ENCODE measurements at regions not wholly inside any gene's neighbourhood (a gene's known extent, or its start where the extent isn't known, plus 50 kb on each side); places are given as distances from the start of the nearest gene placed in this dataset.
A peak's percentile ranks its signal among the peaks of the same experiment; 100 is the strongest.

DNA sequence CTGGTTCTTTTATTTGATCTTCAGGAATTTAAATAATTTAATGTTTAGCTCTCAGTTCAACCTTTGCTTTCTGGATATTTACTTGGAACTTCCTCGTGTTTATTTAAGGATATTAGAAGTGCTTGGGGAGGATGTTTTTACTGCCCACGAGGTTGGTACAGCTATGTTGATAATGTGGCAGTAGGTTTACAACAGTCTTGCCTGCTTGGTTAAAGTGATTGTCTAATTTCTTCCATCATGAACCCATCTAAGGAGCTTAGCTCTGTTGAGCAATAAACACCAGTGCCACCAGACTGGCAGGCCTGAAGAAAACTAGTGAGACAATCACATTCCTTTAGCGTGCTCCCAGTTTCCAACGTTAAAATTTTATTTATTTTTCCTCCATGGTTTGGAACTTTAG lies 94.5 kb downstream of the ICOS start:
- no peak overlapping the region for H3K4me3 Mint-ChIP-seq
- DNase-seq (ENCODE audit: low spot score) (no peak), ATAC-seq (no peak)
- no peaks in the 10 kb centered on the region for H3K36me3 Mint-ChIP-seq
- peaks cover 0 to under 1% of the 10 kb centered on the region in 2 donors for H3K27me3 Mint-ChIP-seq
- no peak overlapping the region for H3K27ac Mint-ChIP-seq
- H3K4me1 Mint-ChIP-seq (ENCODE audit: low read depth in 2 of 2): peaks cover 0 to 11% of the 10 kb centered on the region in 2 donors
- H3K9me3 Mint-ChIP-seq: no peaks in the 10 kb centered on the region

DNA sequence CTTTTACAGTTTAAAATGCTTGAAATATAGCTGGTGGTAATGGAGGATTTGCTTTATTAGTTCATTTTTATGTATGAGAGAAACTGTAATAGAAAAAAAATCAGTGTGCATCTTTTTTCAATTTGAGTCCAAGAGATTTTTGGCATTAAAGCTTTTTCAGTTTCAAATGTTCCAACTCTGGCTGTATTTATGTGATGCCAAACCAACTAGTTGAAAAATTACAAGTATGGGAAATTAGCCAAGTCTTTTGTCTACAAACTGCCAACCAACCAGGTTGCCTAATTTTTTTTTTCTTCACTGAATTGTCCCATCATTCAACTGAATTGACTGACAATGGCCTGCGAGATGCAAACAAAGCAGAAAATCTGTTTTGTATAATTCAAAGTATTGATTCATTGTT lies 95.7 kb downstream of the ICOS start:
- no peaks in the 10 kb centered on the region for H3K27me3 Mint-ChIP-seq
- H3K4me3 Mint-ChIP-seq: no peak overlapping the region
- DNase-seq (ENCODE audit: low spot score) (no peak), ATAC-seq (no peak)
- H3K27ac Mint-ChIP-seq: no peak overlapping the region
- no peaks in the 10 kb centered on the region for H3K9me3 Mint-ChIP-seq
- no peaks in the 10 kb centered on the region for H3K4me1 Mint-ChIP-seq (ENCODE audit: low read depth in 2 of 2)
- H3K36me3 Mint-ChIP-seq: no peaks in the 10 kb centered on the region

DNA sequence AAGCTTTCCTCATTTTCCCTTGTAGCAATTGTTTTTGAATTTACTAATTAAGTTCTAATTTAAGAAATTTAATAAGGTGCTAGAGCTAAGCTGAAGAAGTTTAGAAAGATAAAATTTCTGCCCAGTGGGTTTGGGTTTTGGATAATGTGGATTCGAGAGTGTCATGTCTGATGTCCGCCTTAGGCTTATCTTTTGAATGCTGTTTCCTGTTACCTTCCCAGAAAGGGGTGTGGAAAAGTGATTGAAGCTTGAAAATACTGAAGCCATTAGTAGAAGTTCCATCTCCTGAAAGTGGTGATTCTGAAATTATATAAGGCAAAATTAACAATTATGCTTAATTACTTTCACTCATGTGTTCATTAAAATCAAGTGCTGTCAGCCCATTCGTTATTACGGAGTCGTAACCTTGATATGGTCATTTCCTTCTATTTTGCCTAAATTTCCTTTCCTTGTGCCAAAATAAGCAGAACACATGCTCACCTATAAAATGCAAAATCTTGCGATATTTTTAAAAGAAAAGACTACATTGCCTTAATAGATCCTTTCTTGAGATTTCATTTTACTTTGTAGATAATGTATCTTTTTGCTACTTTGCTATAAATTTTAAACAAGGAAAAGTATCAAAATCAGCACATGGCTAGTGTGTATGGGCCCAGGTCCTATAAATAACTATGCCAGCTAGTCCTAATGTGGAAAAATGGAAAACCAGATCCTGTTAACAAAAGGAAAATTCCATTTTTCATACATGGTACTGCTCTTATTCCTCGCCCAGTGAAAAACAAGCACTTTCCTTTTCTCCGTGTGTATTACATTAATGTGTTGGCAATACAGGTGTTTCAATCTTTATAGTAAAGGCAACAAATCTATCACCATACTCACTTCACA lies 97.3 kb downstream of the ICOS start:
- H3K27ac Mint-ChIP-seq: no peak overlapping the region
- H3K36me3 Mint-ChIP-seq: no peaks in the 10 kb centered on the region
- H3K9me3 Mint-ChIP-seq: no peaks in the 10 kb centered on the region
- DNase-seq (ENCODE audit: low spot score) (no peak), ATAC-seq (no peak)
- H3K4me1 Mint-ChIP-seq (ENCODE audit: low read depth in 2 of 2): no peaks in the 10 kb centered on the region
- H3K4me3 Mint-ChIP-seq: no peak overlapping the region
- H3K27me3 Mint-ChIP-seq: peaks cover 4 to 6% of the 10 kb centered on the region in 2 donors

DNA sequence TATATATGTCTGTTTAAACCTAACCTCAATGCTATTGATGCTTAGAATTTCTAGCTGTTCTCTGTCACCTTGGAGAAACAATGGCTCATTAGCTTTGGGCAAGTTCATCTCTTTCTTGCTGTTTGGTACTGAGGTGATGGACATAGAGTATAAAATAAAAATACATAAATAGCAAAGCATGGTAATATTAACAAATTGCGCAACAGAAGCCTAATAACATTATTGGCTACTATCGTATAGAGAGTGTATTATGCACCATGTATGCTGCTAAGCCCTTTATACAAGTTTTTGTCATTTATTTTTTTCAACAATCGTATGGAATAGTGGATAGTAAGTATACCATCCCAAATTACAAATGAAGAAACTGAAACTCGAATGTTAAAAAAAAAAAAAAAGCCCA lies 100.1 kb downstream of the ICOS start:
- ATAC-seq (no peak), DNase-seq (ENCODE audit: low spot score) (no peak)
- Mint-ChIP-seq H3K36me3 (no peaks in the 10 kb centered on the region), H3K9me3 (no peaks in the 10 kb centered on the region), H3K27ac (no peak overlapping the region), H3K27me3 (peaks cover 8 to 21% of the 10 kb centered on the region in 2 donors), H3K4me1 (ENCODE audit: low read depth in 2 of 2) (no peaks in the 10 kb centered on the region), H3K4me3 (no peak overlapping the region)

DNA sequence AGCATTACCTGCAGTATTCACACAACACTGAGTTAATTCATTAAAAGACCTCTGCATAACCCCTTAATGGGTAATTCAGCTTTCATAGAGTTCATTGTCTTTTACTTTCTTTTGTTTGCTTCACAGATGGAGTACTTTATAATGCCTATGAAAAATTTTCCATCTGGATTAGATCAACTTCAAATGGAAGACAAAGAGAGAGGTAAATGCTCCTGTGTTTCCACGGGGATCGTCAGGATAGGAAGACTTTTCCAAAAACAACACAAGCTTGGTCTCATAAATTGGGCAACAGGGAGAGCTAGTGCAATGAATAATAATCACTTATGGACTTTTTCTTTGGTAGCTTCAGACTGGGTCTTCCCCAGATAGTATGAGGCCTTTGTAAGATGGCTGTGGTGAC lies 100.7 kb downstream of the ICOS start:
- no peak for DNase-seq (ENCODE audit: low spot score)
- no peak for ATAC-seq
- no peak overlapping the region for H3K27ac Mint-ChIP-seq
- no peaks in the 10 kb centered on the region for H3K9me3 Mint-ChIP-seq
- H3K4me3 Mint-ChIP-seq: no peak overlapping the region
- H3K27me3 Mint-ChIP-seq: peaks cover 8 to 21% of the 10 kb centered on the region in 2 donors
- H3K36me3 Mint-ChIP-seq: no peaks in the 10 kb centered on the region
- no peaks in the 10 kb centered on the region for H3K4me1 Mint-ChIP-seq (ENCODE audit: low read depth in 2 of 2)

DNA sequence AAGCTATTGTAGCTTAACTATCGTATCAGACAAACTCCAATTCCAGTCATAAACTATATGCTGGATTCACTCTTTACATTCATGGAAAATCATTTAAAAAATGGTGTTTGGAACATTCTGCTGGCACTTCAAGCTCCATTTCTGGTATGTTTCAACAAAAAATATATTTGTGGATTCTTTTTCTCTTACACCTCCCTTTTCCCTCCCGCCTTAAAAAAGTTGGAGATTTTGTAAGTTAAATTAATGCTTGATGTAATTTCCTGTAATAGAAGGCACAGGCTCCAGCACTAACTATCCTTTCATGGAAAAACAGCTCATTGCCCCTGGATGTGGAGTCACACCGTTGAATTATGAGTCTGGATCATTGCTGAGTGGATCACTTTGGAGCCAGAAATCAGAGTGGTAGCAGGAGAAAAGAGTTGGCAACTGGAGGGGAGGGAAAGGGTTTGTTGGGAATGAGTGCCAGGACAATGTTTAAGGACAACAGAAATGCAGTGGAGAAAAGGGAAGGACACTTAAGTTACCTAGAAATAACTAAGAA lies 102.8 kb downstream of the ICOS start:
- no peak overlapping the region for H3K27ac Mint-ChIP-seq
- no peaks in the 10 kb centered on the region for H3K9me3 Mint-ChIP-seq
- no peak overlapping the region for H3K4me3 Mint-ChIP-seq
- H3K4me1 Mint-ChIP-seq (ENCODE audit: low read depth in 2 of 2): no peaks in the 10 kb centered on the region
- DNase-seq (ENCODE audit: low spot score) (no peak), ATAC-seq (no peak)
- H3K27me3 Mint-ChIP-seq: peaks cover 8 to 24% of the 10 kb centered on the region in 2 donors
- no peaks in the 10 kb centered on the region for H3K36me3 Mint-ChIP-seq

DNA sequence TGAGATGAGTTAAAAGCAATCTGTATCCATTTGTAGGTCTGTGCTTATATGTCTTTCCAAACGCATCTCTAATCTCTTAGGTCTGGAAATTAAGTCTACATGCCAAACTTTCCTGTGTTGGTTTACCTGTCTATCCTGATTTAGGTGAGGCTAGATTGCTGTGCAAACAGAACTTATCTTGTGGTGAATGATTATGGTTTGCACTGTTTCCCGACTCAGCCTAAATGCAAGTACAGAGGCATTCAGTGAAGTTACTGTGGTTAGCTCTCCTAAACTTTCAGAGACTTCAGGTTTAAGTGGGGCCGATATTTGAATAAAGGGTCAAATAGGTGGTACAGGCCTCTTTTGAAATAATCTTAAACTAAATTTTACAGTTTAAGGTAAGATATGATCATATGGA lies 103.5 kb downstream of the ICOS start:
- H3K4me3 Mint-ChIP-seq: no peak overlapping the region
- ATAC-seq (no peak), DNase-seq (ENCODE audit: low spot score) (no peak)
- H3K4me1 Mint-ChIP-seq (ENCODE audit: low read depth in 2 of 2): peaks cover 6% of the 10 kb centered on the region in 2 donors
- H3K9me3 Mint-ChIP-seq: no peaks in the 10 kb centered on the region
- H3K36me3 Mint-ChIP-seq: no peaks in the 10 kb centered on the region
- no peak overlapping the region for H3K27ac Mint-ChIP-seq
- peaks cover 12 to 30% of the 10 kb centered on the region in 2 donors for H3K27me3 Mint-ChIP-seq

DNA sequence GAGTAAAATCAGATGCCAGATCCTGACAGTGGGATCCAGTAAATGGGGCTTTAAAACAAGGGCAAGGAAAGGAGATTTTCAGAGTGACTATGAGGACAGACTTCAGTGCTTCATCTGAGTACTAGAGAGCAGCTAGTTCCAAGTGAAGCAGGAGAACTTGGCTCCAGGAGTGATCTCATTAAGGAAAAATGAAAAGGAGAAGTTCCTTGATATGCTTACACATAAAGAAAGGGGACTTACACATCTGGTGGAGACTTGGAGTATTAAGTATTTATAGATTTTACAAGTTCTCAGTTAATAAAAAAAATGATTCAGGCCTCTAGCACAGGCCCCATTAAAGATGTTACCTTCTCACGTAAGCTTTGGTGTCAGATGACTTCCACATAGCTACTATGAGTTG lies 105.8 kb downstream of the ICOS start:
- no peak for ATAC-seq
- no peaks in the 10 kb centered on the region for H3K9me3 Mint-ChIP-seq

DNA sequence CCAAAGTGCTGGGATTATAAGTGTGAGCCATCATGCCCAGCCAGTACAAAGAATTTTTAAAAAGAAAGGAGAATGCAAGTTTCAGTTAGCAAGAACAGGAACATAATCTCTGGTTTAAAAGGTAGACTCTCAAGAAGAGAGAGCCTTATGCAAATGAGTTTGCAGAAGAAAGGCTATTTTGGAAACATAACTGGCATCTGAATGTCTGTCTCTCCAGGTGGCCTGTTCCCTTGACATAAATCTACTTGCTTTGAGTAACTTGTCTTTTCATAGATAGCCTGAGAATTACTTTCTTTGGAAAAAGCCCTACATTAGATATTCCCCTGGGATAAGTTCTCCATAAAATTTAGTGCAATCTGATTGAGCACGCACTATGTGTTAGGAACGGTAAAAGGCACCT lies 109.6 kb downstream of the ICOS start:
- Mint-ChIP-seq H3K36me3 (no peaks in the 10 kb centered on the region), H3K27ac (no peak overlapping the region), H3K9me3 (peaks cover 5% of the 10 kb centered on the region), H3K4me3 (no peak overlapping the region), H3K4me1 (ENCODE audit: low read depth in 2 of 2) (peaks cover 23 to 29% of the 10 kb centered on the region in 2 donors), H3K27me3 (peaks cover 4 to 10% of the 10 kb centered on the region in 2 donors)
- ATAC-seq: no peak
- no peak for DNase-seq (ENCODE audit: low spot score)

More for the DNA sequence above, 105.8 kb downstream of the ICOS start:
- no peaks in the 10 kb centered on the region for H3K36me3 Mint-ChIP-seq
- H3K27ac Mint-ChIP-seq: no peak overlapping the region
- no peak overlapping the region for H3K4me3 Mint-ChIP-seq
- DNase-seq (ENCODE audit: low spot score): no peak
- H3K27me3 Mint-ChIP-seq: peaks cover 12 to 31% of the 10 kb centered on the region in 2 donors
- H3K4me1 Mint-ChIP-seq (ENCODE audit: low read depth in 2 of 2): peaks cover 6 to 7% of the 10 kb centered on the region in 2 donors

DNA sequence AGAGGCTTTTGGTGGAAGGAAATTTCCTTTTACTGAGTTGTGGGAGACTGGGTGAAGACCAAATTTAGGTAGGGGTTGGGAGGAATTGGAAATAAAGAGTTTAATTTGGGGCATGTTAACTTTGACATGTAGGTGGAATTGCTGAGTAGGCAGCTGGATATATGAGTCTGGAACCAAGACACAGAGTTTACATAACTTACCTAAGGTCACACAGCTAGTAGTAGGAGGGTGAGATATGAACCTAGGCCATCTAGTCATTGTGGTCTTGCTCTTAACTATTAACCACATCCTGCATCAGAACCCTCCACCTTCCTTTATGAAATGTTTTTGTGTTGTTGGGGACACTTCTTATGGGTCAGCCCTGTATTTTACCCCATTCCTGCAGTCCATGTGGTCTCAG lies 113.1 kb downstream of the ICOS start:
- no peak overlapping the region for H3K27ac Mint-ChIP-seq
- H3K9me3 Mint-ChIP-seq: peaks cover 5% of the 10 kb centered on the region
- peak; percentile 78 to 91 for ATAC-seq

DNA sequence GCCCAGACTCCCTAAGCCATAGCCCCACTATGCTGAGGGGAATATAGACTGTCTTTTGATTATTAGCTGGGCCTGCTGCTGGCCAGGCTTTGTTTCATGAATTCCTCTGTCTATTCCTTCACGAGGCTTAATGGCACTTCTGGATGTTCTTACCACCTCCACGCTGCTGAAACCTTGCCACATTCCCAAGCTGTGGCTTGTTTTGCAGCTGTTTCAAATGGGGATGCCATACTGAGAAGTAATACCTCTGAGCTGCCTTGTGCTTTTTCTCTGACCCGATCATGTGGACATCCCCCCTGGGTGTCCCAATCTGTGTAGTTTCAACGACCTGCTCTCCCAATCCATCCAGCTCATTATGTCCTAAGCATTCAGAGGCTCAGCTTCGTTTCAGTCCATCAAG lies 114.1 kb downstream of the ICOS start:
- no peak overlapping the region for H3K4me3 Mint-ChIP-seq
- DNase-seq (ENCODE audit: low spot score) (no peak), ATAC-seq (no peak)
- peaks cover 17 to 21% of the 10 kb centered on the region in 2 donors for H3K4me1 Mint-ChIP-seq (ENCODE audit: low read depth in 2 of 2)
- no peaks in the 10 kb centered on the region for H3K27me3 Mint-ChIP-seq
- peaks cover 5% of the 10 kb centered on the region for H3K9me3 Mint-ChIP-seq
- no peak overlapping the region for H3K27ac Mint-ChIP-seq
- no peaks in the 10 kb centered on the region for H3K36me3 Mint-ChIP-seq

More for the DNA sequence above, 113.1 kb downstream of the ICOS start:
- Mint-ChIP-seq H3K4me3 (peak overlapping the region; percentile 19), H3K36me3 (no peaks in the 10 kb centered on the region), H3K27me3 (peaks cover under 1 to 4% of the 10 kb centered on the region in 2 donors), H3K4me1 (ENCODE audit: low read depth in 2 of 2) (peaks cover 21 to 26% of the 10 kb centered on the region in 2 donors)
- DNase-seq (ENCODE audit: low spot score): no peak

DNA sequence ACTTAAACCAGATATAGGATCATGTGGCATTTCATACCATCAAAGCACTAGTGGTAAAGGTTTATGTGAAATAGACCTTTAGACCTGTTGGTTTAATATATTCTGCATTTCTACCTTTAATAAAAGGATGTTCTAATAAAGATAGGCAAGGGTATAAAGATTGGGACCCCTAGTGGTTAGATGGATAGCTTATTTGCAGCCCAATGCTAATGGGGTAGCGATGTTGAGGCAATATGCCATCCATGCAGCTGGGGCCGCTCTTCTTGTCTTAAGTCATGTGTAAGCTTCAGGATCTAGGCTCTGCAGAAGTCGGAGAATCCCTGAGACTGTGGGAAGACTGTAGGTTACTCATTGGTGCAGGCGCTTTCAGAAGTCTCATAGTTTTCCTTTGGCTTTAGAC lies 114.9 kb downstream of the ICOS start:
- DNase-seq (ENCODE audit: low spot score) (no peak), ATAC-seq (no peak)
- no peak overlapping the region for H3K27ac Mint-ChIP-seq
- H3K27me3 Mint-ChIP-seq: no peaks in the 10 kb centered on the region
- peaks cover 17 to 21% of the 10 kb centered on the region in 2 donors for H3K4me1 Mint-ChIP-seq (ENCODE audit: low read depth in 2 of 2)
- H3K36me3 Mint-ChIP-seq: no peaks in the 10 kb centered on the region
- H3K4me3 Mint-ChIP-seq: no peak overlapping the region
- H3K9me3 Mint-ChIP-seq: peaks cover 5% of the 10 kb centered on the region

DNA sequence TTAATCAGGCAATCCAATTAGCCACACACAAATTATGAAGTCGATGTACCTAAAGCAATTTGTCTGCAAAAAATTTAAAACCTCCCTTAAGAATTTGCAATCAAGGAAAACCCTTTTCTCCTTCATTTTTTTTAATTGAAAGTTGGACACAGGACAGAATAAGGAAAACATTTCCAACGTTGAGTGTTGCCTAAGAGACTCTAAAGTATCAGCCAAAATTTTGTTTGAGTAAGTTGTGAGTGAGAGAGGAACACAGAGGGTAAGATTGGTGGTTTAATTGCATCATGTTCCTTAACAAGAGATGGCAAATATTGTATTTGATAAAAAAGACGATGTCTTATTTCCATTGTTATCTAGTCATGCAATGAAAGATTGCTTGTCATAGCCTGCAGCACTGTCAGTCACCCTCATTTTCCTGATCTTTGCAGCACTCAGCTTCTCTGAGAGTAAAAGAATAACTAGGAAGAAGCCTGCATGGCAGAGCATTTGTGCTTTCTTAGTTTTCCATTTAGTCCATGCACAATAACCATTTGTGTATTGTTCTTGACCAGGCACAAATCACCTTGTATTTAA lies 115.5 kb downstream of the ICOS start:
- no peak overlapping the region for H3K4me3 Mint-ChIP-seq
- H3K27ac Mint-ChIP-seq: no peak overlapping the region
- peaks cover 17 to 21% of the 10 kb centered on the region in 2 donors for H3K4me1 Mint-ChIP-seq (ENCODE audit: low read depth in 2 of 2)
- no peaks in the 10 kb centered on the region for H3K36me3 Mint-ChIP-seq
- no peaks in the 10 kb centered on the region for H3K27me3 Mint-ChIP-seq
- peaks cover 5% of the 10 kb centered on the region for H3K9me3 Mint-ChIP-seq
- DNase-seq (ENCODE audit: low spot score) (no peak), ATAC-seq (no peak)

DNA sequence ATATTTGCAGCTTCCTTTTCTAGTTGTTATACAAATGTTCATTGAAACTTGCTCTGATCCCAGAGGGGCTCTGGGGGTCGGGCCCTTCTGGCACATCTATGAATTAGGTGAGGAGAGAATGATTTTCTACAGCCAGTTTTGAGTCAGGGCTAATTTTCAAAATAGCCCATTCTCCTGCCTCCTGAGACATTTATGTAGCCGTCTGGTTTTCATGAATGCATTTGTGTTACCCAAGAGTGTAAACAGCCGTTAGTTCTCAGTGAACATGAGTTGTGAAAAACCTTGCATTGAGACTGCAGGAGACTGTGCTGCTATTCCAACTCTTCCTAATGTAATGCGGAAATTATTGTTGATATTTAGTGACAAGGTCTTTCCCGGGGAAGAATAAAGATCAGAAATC lies 122.5 kb downstream of the ICOS start:
- ATAC-seq: no peak
- no peak for DNase-seq (ENCODE audit: low spot score)
- no peak overlapping the region for H3K4me3 Mint-ChIP-seq
- no peak overlapping the region for H3K27ac Mint-ChIP-seq
- no peaks in the 10 kb centered on the region for H3K9me3 Mint-ChIP-seq
- no peaks in the 10 kb centered on the region for H3K4me1 Mint-ChIP-seq (ENCODE audit: low read depth in 2 of 2)
- peaks cover 0 to 12% of the 10 kb centered on the region in 2 donors for H3K27me3 Mint-ChIP-seq
- no peaks in the 10 kb centered on the region for H3K36me3 Mint-ChIP-seq
